HL-60/S4 treated with retinoic acid at 250 ng/mL for 4 days and 3 days (cell line): ENCODE measurements at regions not wholly inside any gene's neighbourhood (a gene's known extent, or its start where the extent isn't known, plus 50 kb on each side); places are given as distances from the start of the nearest gene placed in this dataset.

Experiments used
- in situ Hi-C: fragments of 300-500 bp; cut with MboI; formaldehyde crosslinking; loops from 2 replicates; pipeline ENCODE4 v1.7.0; 2022; ENCODE audit warnings: low sequenced_read_pairs

DNA sequence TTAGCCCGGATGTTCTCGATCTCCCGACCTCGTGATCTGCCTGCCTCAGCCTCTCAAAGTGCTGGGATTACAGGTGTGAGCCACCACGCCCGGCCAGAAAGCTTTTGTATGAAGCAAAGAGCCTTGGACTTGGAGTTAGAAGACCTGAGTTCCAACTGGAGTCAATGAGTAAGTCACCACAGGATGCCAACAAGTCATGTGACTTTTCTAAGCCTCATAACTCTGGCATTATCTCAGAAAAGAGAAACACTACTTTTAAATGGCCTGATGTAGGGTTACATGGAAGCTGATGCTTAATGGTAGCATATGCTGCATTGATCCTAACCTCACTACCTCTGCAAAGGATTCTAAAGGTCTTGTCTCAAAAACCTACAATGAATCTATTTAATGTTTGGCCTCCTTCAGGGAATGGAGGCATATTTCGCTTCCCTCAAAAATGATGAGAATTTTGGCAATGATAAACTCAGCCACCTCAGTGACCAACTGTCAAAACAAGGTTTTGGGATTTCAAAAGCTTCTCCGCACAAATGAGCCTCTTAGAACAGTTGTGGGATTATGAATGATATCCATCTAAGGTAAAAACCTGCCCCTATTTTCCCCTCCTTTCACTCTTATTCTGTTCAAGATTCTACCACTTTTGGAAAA lies 236.8 kb downstream of the ACTL7B start:
- in situ Hi-C loops = no loop called here

DNA sequence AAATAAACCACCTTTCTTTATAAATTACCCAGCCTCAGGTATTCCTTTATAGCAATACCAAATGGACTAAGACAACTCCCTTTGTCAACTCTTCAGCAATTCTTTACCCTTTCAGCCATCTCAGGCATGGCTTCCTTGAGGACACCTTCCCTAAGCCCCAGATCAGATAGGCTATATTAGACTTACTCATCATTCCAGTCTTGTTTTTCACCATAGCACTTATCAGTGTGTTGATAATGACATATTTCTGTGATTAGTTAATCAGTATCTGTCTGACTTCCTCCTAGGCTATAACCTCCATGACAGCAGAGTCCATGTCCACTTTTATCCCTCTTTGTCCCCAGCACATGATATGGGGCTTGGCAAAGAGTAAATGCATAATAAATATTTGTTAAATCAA lies 238.1 kb downstream of the ACTL7B start:
- in situ Hi-C loops = no loop called here

DNA sequence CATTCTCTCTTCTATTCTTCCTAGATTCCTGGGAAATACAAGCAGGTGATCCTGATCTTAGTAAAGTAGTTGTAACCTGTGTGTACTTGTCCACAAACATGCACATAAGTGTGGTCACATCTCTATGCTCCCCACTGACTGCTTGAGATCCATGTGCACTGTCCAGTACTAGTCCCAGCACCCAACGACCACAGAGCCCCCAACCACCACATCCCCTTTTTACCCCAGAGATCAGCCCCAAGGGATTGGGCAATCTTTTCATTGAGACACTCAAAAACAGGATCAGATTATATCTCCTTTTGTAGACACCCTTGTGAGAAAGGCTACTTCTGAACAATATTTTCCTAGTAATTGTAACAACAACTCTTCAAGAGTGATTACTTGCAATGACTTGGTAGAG lies 240.6 kb downstream of the ACTL7B start:
- in situ Hi-C loops = no loop called here

DNA sequence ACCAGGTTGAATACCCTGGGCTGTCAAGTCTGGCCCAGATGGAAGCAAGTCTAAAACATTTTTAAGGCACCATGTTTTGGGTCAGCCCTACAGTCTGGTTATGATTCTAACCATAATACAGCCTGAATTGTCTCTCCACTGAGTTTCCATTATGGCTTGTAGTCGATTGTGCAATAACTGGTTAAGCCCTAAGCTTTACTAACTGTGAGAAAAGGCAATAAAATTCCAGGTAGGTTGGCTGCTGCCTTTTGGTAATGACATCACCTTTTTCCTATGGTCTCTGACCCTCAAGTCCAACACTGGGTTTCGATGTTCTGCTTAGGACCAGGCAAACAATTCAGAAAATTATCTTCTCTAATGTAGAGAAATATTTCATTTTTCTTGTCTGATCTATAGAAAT lies 243.3 kb downstream of the ACTL7B start:
- in situ Hi-C loops = no loop called here

DNA sequence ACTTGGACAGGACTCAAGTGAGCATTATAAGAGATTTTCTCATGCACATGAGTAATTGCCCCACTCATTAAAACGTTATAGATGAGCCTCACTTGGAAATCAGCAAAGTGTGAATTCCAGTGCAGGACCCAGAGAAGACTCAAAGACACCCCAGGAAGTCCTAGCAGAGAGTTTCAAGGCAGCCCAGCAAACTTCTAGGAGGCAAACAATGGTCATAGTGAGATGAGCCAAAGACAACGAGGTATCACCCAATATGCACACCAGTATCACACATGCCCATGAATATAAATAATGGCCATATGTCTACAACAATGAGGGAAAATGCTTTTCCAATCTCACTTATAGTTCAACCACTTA lies 245.9 kb downstream of the ACTL7B start:
- in situ Hi-C loops = no loop called here

DNA sequence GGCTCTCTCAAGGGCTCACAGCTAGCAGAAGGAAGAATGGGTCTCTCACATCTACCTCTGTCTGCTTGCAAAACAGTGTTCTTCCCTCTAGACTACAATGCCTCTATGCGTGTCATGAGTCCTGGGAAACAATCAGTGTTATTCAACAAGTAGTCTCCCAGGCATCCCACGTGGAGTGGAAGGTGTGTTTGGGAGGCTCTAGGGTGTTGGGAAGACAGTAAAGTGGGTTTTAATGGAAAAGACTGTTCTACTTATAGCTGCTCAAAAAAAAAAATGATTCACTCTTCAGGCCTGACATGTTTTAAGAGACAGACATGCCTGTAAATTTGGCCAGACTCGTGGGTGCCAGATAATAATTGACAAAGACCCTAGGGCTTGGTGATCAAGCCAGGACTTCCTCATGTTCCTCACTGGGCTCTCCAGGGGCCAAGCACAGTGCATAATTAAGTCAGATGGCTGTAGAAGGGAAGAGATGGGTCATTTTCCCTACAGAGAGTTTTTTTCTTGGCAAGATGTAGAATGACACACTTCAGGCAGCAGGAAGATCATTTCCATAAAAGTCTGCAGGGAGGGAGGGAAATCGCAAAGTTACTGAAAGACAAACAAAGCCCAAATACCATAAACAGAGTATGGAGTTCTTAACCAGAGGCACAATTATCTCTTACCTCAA lies 246.4 kb downstream of the ACTL7B start:
- in situ Hi-C loops = no loop called here

DNA sequence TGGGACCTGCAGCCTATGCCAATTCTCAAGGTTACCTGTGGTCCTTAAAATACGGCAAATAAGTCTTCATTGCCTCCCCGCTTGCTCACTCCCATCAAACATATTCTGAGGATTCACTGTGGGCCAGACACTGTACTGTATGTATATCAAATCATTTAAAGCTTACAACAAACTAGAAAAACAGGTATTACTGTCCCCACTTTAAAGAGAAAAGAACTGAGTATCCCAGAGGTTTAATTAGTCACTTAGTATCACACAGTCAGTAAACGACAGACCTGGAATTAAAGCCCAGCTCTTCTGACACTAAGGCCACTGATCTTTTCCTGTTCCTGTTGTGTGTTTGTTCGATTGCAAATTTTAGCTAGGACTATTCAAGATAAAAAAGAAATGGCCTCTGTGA lies 248.2 kb downstream of the ACTL7B start:
- in situ Hi-C loops = no loop called here

DNA sequence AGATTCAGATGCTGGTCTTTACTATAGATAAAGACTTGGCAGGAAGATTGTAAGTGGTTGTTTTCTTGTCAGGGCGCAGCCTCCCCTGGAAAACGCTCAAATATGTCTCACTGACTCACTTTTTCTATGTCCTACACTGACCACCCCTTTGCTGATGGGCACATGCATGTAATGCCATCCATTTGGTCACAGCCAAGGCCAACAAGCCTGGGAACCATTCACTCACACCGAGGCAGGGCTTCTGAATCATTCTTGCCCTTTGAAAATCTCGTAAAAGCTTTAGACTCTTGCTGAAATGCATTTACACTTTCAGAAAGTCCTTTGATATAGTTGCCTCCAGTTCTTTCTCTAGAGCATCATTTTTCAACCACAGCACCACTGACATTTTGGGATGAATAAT lies 249.4 kb downstream of the ACTL7B start:
- in situ Hi-C loops = no loop called here

DNA sequence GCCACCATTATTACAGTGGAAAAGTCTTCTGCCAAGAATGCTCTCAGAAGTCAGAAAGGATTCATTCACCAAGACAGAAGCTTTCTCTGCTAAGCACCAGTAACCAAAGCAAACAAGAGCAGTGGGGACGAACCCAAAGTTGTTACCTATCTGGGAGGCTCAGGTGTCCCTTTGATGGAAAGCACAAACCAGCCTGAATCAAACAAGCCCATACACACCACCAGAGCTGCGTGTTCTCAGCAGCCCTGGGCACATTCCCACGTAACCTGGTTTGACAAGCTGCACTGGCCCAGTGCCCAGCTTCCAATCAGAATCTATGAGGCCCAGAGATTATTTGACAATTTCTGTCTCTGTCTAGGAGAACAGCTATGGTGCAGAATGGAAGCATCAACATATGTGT lies 252.6 kb downstream of the ACTL7B start:
- in situ Hi-C loops = no loop called here

DNA sequence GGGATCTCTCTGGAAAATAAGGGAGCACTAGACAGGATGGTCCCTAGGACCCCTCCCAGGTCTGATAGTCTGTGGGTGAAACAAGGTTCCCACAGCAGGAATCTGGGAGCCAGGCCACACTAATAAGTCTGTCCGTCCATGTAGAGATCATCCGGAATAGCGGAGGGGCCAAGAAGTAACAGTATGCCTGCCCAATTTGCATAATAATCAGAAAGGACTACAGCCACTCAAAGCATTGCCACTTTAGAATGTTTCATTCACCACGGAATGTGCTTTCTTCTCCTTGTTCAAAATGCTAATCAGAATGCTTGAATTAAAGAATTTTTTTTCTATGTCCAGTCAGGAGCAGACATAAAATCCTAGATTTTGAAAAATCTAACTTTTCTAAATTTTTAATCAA lies 254.9 kb downstream of the ACTL7B start:
- in situ Hi-C loops = no loop called here

DNA sequence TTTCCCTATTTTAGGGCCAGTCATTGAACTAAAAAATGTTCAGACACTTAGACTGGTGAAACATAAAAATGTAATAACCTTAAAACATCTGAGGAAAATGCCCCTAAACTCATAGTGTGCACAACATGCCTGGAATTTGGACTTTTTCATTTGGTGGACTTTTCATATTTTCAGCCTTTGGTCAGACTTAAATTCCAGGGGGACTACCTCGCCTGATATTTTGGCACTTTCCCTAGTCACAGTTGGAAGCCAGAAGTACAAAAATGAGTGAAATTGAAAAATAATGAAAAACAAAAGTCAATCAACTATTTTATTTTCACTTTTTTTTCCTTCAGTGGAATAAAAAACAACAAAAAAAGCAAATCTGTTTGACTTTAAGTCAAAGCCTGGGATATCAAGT lies 256.2 kb downstream of the ACTL7B start:
- in situ Hi-C loops = no loop called here

DNA sequence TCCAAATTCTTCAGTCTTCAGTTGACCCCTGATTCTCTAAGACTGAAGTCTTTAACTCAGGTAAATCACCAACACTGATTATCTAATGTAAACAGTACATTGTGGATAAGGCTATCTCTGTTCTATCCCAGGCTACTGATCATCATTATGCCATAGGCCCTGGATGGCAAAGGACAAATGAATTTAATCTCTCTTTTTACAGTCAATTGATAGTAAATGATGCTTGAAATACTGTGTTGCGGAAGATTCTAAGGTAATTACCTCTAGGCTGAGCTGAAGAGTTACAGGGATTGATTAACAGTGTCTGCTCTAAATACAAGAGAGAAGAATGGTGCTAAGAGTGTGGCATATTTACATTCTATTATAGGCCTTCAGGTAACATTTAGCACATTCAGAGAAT lies 264.7 kb downstream of the ACTL7B start:
- in situ Hi-C loops = no loop called here

DNA sequence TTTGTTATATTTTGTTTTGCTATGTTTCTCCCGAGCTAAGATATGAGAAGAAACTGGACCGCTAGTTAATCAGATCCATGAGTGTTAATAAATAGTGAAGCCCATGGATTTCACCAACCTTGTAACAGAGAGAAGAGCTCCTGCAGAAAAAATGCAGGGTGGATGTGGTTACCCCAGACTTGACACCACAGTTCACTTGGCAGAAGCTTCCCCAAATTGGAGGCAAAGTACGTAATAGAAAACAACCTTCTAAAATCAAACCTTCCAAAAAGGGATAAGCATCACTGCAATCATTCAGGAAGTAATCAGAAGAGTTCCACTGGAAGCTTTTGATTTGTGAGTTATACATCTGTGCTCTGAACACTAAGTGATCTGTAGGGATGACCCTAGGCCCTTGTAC lies 267.5 kb downstream of the ACTL7B start:
- in situ Hi-C loops = no loop called here

DNA sequence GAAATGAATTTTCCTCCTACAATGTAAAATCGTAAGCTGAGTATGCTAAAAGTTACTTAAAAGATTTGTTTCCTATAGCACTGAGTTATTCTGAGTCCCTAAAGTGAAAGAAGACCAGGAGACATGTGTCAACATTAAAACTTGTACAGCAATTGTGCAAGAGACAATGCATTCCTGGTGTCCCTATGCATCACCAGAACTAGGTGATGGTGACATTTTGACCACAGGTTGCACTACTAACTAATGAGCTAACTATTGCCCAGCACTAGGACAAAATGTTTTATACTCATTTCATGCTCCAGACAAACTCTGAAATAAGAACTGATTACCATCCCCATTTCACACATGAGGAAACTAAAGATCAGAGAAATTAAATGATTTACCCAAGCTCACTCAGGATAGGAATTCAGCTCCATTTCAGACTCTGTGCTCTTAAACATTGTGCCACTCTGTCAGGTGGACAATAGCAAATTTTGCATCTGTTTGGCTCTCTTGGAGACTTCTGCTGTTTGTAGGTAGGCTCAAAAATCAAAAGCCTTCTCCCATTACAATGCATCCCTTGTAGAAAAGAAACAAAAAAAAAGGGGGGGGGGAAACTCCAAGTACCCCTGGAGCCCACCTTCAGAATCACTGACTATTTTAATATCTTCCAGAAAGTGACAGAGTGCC lies 269.2 kb downstream of the ACTL7B start:
- in situ Hi-C loops = no loop called here

DNA sequence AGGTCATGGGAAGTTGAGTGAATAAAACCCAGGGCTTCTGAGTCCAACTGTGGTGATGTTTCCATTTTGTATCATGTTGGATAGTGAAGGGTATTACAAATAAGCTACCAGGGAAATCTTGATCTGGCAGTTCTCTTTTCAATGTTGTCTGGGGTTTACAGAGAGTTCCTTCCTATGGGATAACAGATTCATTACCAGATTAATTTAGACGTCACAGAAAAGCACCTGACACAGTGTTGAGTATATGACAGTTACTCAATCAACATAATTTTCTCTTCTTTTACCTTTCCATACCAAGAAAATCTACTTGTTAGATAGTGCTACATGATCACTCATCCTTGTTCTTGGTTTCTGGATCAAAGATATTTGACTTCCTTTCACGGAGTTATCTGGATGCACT lies 270.9 kb downstream of the ACTL7B start:
- in situ Hi-C loops = no loop called here

DNA sequence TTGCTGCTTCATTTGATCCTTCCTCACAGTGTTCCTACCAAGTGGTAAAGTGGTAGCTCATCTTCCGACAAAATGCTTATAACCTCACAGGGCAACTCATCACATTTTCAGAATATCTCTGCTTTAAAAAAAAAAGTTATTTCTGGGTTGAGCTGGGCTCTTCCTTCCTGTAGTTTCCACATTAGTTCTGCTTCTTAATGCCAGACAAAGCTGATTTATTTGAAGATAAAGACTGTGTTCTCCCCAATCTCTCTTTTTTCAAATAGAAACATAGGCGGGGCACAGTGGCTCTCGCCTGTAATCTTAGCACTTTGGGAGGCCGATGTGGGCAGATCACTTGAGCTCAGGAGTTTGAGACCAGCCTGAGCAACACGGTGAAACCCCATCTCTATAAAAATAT lies 273.1 kb downstream of the ACTL7B start:
- in situ Hi-C loops = no loop called here

DNA sequence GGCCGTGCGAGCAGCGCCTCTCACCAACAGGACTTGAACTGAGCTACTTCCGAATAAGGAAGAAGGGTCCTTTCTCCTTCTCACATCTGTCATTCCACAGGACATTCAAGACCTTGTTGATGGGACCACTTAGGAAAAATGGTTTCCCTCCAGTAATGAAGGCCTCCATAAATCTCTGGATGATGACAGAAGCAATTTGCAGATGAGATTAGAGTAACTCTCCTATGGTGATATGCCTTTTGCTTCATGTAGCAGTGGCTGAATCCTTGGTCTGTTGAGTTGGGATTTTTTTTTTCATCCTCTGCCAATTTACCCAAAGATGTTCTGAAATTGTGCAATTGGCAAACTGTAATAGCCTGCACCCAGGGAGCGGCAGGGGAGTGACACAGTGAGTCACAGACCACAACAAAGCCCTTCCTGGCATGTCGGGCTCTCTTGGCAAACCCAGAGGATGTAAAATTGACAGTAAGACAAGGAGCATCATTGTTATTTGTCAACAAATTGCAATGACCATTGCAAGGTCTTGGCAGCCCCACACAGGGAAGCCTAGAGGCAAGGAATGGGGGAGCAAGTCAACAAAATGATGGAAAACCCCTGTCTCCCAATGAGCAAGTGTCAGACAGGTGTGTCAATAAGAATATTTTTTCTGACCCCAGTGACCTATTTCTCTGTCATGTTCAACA lies 275.9 kb downstream of the ACTL7B start:
- in situ Hi-C loops = no loop called here

DNA sequence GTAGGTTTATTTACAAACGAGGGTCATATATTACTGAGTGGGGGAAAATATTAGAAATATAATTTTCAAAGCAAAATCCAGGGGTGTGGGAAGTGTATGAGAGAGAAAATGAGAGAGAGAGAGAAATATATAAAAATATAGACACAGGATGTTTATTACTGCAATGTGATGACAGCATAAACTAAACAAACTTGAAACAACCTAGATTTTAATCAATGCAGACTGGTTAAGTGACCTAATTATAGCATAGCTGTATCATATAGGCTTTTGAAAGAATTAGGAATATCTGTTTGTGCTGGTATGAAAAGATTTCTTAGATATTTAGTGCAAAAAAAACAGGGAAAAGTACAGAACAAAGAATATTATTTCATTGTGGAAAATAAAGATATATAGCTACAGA lies 280.5 kb downstream of the ACTL7B start:
- in situ Hi-C loops = no loop called here

DNA sequence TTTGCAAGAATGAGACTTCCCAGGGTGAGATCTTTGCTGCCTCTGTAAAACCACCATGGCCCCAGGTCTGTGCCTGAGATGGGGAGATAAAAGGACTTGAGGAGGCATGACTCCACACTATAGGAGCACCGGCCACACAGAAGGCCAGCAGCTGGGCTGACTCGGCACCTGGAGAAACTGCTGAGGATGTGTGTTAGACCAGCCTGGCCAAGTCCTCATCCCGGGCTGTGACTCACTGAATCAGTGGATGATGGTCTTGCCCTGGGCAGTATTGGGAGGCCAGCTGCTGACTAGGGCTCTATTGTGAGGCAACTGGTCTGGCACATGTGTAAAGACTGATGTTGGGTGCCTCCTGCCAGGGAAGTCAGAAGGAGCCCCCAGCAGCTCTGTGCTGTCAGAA lies 286.2 kb downstream of the ACTL7B start:
- in situ Hi-C loops = loop anchor here (10.0 kb wide), 1 partner anchor 1095 kb away; no protein-coding TSS in a partner anchor

DNA sequence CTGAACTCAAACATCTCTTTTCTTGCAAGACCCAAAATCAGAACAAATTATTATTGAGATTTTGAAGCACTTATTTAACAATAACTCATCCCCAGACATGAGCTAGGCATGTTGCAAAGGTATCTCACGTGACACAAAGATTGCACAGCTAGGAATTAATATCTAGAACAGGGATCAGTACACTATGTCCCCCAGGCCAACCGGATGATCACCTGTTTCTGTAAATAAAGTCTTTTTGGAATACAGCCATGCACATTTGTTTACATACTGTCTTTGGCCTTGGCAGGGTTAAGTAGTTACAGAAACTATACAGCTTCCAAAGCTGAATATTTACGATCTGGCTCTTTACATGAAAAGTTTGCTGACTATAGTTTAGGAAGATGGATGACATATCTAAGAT lies 287.7 kb downstream of the ACTL7B start:
- in situ Hi-C loops = loop anchor here (10.0 kb wide), 1 partner anchor 1093 kb away; no protein-coding TSS in a partner anchor

DNA sequence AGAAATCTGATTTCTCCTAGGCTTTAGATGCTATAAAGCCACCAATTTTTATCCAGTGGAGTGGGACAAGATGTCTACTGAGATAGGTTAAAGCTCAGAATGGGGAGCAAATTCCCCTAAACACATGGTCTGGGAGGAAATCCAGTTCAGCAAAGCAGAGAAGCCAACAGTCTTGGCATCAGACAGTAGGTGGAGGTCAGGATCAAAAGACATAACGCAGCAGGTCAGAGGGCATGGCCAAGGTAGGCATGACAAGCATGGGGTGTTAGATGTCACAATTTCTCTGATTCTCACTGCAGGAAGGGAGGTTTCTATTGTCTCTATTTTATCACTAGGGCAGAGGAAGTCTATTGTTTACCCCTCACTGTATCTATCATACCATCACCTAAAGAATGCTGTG lies 288.2 kb downstream of the ACTL7B start:
- in situ Hi-C loops = loop anchor here (10.0 kb wide), 1 partner anchor 1093 kb away; no protein-coding TSS in a partner anchor
